ENCODE measurements at regions not wholly inside any gene's neighbourhood (a gene's known extent, or its start where the extent isn't known, plus 50 kb on each side); places are given as distances from the start of the nearest gene placed in this dataset.

DNA sequence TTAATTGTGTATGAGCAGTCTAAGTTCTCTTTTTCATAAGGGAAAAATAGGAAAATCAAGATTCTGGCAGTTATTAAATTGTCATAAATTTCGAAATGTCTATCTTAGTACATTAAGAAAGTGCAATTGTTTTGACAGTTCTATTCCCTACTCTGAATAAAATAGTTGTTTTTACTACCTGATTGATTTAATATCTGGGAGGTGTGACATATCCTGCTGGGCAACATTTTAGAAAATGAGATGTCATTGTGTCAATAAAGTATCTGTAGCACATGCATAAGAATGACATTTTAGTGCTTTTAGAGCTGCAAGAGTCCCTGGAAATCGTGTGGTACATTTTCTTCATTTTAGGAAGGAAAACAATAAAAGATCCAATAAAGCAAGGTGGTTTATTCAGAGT, 139.2 kb upstream of the COL11A1 start:
- DNase-seq = no peak

DNA sequence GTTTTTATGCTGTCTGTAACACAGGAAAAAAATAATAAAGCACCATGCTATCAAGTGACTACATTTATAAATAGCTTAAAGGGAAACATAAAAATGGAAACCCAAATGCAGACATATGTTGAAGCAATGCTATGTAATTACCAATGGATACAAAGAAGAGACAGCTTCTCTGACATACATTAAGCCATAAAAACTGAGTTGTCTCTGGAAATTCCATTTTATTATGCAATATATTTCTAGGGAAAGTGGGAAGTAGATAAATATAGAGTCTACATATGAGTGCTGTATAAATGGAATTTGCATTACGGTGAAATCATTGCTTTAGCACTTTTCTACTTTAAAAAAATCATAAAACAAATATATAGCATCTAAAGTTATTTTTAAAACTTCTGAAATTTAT, 135.2 kb upstream of the COL11A1 start:
- DNase-seq = no peak

DNA sequence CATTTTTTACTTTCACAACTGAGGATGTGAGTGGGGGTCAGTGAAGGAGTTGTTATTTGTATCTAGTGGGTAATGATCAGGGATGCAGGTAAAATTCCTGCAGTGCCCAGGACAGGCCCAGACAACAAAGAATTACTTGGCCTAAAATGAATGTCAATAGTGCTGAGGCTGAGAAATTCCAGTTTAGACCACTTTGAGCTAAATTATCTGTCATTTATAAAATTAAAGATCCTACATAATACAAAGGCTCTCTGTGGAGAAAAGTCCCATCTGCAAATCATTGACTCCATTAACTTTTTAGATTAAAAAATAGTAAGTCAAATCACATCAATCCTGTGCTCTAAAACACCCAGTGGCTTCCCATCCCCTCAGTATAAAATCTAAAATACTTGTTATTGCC, 130.7 kb upstream of the COL11A1 start:
- no peak for DNase-seq

DNA sequence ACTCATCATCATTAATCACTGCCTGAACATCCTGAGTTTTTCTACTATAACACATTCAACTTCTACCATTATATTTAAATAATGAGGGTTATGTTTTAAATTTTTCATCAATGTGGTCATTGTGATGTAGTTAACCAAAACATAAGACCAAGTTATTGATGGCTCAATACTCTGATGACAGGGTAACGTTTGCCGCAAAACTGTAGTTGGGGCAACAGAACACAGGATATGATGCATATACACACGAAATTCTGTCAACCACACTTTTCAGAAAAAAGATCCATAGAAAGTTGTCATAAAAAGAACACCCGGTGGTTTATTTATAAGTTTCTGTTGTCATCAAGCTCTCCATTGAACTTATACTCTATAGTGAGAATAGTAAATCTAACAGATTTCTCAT, 121.7 kb upstream of the COL11A1 start:
- no peak for DNase-seq

DNA sequence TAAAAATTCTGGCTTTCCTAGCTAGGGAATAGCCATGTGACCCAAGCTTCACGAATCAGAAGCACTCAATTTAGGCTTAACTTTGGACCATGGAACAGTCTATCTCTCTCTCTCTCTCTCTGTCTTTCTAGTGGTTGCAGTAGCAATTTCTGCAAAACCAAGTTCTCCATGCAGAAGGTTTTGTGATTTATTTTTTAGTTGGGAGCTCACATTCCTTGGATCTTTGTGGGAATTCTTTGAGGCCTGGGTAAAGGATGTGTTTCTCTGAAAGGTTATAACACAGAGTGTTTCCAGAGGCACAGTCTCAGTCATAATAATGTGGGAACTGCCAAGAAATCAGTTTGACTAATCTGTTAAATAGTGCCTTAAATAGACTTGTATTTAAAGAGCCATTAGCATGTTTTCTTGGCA, 112.3 kb upstream of the COL11A1 start:
- no peak for DNase-seq

DNA sequence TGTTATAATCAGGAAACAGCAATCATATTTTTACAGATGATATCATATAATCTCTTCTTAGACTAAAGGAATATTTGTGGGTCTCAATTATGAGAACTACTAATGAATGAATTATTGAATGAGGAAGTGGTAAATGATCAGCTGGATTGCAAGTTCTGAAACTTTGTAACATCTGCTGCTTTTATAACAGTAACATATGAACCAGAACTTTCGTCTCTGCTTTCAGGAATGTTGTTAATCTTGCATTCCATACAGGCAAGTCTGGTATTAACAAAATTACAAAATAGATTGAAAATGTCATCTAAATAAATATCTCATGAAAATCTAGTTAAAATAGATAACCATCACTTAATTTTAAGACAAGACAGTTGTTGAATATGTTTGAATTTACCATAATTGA, 110.5 kb upstream of the COL11A1 start:
- DNase-seq = no peak

DNA sequence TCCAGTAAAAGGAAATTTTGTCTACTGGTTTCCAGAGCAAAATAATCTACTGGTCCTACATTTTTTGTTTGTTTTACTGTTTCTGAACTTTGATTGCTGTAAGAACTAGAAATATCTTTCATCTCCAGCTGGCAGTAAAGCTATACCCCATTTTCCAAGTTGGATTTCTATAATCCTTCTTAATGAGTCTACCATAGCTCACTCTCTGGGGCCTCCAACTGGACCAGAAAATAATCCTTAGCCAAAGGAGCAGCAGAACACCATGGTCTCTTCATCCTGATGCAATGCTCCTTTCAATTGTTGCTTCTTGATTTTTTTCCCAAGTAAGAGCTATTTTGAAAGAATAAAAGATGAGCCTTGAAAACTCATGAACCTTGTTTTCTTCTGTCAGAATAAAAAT, 110.0 kb upstream of the COL11A1 start:
- DNase-seq = no peak

DNA sequence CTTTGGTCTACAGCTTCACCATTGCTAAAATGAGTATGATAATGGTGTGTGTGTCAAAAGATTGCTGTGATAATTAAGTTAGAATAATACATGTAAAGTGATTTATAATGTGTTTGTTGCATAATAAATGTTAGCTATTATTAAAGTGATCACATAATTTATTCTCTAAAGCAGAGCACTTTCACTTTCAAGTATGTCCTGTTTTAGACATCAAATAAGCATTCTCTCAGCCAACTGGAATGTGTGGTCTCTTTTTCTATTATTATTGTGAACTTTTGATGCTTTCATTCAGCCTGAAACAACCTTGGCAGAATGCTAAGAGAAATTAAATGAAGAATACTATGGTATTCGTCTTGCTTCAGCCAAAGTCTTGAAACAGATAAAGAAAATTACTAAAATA, 102.8 kb upstream of the COL11A1 start:
- DNase-seq = no peak

DNA sequence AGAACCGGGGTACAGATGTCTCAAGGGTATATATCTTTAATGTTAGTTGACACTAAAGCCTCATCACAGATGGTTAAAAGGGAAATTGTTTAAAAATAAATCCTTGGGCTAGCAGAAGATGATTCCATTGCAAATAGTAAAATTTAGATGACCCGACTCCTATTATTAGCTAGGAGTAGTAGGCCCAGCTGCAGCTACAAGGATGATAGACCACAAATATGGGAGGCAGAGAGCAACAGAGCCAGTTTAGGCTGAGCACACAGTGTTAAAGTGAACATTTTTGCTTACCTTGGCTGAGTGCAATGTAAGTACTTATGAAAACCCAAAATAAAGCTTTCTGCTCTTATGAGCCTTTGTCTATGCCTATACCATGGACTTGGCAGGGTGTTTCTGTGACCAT, 100.5 kb upstream of the COL11A1 start:
- no peak for DNase-seq

DNA sequence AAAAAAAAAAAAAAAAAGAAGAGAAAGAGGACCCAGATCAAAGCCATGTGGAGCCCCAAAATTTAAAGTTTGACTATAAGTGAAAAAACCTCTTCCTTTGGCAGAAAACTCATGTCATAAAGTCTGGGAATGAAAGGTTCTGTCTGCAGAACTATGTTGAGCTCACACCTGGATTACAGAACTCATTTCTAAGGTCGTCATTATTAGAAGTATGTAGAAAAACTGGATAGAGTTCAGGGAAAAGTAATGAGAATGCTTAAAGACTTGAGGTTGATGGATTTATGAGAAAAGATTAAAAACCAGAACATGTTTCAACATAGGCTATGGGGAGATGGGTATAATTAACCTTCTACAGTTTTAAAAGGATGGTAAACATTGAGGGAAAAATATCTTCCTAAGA, 90.7 kb upstream of the COL11A1 start:
- DNase-seq = no peak

DNA sequence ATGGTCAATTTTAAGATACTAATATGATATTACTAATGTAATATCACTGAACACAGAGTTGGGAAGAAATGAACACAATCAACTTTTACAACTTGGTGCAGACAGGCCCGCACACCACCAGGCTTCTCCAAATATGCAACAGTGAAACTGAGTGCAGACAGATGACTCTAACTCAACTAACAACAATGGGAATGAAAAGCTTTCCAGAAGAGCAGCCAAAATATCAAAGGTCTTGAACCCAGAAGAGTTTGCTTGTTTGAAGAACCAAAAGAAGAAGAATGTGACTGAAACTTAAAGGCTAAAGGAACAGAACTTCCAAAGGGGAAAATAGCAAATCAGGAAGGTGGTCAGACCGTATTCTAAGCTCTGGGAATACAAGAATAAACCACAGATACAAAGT, 89.8 kb upstream of the COL11A1 start:
- no peak for DNase-seq

DNA sequence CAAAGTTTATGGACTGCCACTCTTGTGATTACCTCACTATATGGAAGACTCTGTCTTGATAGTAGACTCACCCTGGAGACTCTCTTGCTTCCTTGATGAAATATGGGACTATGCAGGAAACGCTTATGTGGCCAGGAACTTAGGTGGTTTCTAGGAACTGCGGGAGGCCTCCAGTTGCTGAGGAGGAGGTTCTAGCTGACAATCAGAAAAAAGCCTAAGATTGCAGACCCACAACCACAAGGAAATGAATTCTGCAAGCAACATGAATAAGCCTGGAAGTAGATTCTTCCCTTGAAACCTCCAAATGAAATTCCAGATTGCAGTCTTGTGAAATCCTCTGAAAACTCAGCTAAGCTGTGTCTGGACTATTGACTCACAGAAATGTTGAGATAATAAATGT, 88.9 kb upstream of the COL11A1 start:
- no peak for DNase-seq

DNA sequence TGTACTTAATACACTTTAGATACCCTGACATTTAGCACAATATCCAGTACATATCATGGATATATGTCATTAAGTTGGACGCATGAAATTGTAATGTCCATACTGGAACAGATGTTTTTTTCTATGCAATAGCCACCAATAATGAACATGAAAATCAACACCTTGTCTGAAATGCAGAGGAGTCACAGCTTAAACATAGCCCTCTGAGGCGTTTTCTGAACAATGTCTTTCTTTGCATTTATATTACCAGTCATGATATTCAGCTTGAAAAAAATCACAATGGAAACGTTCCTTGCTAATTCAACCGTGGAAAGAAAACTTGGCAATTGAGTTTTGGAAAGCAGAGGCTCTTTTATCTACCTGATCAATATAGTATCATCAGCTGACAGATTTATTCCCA, 86.7 kb upstream of the COL11A1 start:
- DNase-seq = no peak

DNA sequence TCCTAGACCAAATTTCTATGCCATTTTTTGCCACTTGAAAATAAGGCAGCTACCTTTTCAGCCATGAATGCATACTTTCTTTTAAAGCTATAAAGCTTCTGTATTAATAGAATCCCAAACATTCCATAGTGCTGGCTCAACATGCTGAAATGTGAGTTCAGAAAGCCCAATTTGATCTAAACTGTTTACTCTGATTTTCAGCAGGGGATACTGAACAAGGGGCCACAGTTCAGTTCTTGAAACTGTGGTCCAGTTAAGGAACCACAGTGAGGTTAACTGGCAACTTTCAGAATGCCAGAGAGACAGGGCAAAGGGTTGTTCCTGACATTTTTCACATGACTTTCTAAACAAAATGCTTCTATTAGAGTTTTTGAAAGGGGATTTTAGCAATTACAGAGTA, 85.7 kb upstream of the COL11A1 start:
- DNase-seq = no peak

DNA sequence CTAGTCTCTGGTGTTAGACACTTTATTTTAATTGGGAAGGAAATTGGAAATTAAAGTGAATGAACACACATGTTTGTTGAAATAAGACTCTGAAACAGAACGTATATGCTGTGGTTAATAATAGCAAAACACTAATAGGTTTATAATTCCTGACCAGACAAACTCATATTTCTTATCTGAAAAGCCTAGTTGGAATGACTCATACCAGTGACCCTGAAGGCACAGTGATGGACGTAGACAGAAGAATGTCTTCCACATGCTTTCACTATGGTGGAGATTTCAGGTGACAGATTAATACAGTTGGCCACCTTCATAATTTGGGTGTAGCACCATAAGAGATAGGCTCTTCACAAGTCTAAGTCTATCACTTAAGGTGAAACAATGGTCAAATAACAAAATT, 83.0 kb upstream of the COL11A1 start:
- DNase-seq = no peak

DNA sequence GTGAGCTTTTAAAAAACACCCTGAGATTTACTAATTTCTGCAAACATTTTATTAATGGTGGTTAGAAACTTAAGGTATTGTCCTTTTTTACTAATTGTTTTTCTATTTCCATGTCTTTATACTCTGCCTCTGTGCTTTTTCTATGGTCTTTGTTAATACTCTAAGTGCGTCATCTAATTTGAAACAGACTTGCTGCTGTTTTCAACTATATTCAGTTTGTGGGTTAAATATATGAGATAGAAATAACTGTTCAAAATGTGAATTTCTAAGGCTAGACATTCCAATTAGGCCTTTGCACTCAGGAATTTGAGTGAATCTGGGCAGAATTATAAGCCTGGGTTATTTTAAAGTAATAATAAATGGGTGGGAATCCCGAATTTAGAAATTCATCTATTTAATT, 82.4 kb upstream of the COL11A1 start:
- no peak for DNase-seq

DNA sequence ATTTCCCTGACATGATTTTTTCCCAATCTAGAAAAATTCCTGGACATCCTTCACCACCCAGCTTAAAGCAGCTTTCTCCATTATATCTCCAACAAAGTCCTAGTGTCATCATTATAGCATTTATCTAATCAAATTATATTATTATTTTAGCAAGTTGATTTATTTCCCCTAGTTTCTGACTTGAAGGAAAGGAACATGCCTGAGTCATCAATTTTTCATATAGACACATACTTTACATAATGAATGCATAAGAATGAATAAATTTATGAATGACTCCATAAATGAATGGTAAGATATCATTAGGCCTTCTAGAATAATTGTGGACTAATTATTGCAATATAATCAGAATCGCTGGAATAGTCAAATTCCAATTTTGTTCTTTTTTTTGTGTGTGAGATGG, 79.4 kb upstream of the COL11A1 start:
- DNase-seq = no peak

DNA sequence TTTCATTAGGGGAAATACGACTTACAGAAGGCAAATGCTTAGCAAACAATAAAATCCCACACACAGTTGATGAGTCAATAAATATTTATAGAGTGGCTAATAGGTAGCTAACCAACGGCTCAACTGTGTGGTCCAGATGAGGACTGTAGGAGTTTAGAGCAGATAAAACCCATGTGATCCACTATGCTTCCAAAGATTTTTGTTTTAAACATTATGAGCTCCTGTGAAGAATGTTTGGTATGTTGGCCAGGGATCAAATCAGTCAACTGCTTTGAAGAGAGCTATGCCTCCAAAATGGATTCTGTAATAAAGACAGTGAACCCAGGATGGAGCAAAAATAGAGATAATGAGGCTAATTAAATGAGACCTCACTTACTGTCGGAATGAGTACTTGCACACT, 72.3 kb upstream of the COL11A1 start:
- DNase-seq = no peak

DNA sequence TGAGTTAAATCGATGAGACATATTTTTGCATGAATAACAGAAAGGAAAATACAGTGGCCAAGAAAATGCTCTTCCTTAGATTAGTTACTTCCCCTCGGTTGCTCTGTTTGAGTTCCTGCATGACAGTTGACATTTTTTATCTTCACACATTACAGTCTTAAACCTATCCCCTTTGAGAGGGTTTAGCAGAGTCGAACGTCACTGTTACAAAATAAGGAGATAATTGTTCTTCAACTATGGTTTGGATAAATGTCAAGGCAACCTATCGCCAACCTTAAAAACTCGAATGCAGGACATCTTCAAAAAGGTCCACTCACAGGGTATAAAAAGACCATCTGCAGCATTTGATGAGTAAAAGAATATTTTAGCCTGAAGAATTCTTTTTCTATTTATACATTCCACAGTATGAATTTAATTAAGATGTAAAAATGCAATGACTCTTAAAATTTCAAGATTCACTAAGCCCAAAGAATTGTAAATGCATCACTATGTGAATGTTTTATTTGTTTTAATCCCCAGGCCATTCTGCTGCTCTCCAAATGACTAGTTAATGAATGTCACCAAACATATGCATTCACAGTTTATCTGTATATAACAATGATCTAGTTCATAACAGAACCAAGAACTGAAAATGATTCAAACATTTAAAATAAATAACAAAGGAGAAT, 68.9 kb upstream of the COL11A1 start:
- no peak for DNase-seq

DNA sequence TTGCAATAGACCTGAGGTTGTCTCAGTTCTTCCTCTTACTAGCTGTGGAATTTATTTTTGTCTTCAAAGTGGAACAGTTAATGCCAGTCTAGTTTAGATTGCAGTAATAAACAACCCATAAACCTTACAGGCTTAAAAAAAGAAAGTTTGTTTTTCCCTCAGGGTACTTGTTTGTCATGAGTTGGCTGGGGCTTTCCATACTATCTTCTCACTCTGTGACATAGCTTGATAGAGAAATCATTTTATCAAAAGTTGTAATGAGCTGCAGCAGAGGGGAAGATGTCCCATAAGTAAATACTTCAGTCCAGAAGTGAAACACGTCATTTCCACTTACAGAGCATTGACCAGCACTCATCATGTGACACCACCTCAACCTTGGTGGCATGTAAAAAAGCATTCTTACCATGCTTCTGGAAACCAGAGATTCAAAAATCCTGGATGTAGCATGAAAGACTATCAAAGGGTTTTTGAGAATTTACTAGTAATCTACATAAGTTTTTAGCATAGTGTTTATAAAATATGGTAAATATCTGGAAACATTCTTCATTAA, 62.8 kb upstream of the COL11A1 start:
- no peak for DNase-seq

DNA sequence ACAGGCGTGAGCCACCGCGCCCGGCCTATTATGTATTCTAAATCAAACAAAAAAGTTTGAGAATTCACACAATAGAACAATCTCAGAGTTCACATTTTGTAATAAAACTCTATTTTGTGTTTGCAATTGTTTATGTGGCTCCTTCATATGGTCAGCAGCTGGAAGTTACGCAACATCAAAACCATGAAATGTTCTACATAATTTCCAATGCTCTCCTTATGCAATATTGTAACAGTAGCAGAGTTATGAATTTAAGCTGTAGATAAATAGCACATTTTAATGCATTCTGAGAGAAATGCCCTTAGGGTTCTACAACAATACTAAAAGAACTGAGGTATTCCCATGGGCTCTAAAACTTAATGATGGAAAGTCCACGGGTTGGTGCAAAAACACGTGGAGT, 62.3 kb upstream of the COL11A1 start:
- no peak for DNase-seq

DNA sequence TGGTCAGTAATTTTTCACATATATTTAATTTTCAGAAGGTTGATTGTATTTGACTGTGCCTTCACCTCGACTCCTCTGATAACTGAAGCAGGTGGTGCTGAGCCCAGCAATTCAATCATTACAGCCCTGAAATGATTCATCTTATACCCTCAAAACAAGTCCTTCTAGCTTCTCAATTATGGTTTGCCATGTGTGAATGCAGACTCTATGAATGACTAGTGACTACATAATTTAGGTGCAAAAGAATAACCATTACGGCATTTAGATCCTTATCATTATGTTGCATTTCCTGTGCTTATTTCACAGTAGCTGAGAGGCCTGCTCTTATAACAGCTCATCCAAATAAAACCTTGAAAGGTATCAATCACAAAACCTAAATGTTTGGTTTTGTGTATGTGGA, 54.0 kb upstream of the COL11A1 start:
- DNase-seq = peak; percentile 80

DNA sequence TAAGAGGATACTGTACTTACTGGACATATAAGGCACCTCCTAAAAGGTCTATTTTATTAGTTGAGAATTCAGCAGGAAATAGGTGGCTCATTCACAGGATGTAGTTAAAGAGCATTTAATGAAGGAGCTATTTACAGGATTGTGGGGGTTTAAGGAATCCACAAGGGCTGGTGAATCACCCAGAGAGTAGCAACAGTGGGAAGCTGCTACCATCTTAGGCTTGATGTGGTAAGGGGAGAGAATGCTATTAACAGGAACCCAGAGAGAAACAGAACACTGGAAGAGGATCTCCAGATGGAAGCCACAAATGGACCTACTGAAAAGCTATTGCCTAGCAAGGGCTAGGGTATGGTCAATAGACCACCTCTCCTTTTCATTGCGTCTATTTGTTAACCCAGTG, 52.0 kb upstream of the COL11A1 start:
- DNase-seq = no peak
